CD8-positive, alpha-beta memory T cell (primary cell): ENCODE measurements at regions not wholly inside any gene's neighbourhood (a gene's known extent, or its start where the extent isn't known, plus 50 kb on each side); places are given as distances from the start of the nearest gene placed in this dataset.

Experiments used
- CTCF ChIA-PET: fragments of 350-600 bp; sonication (Branson Sonifier 250); formaldehyde crosslinking; loops from one replicate; lab custom pipeline; 2021; ENCODE audit warnings: antibody characterized with exemption; lab: Charles Lee
- POLR2A ChIA-PET: fragments of 350-600 bp; sonication (Branson Sonifier 250); formaldehyde crosslinking; loops from one replicate; lab custom pipeline; 2021; ENCODE audit warnings: antibody characterized with exemption; lab: Charles Lee
- DNase-seq, 5 donors: peaks; one replicate each; pipeline versions ENCODE4 v3.0.0 to v3.0.0-alpha.2; 2020 to 2022; ENCODE audit warnings: mixed read lengths in 1 of 5
- H3K27ac ChIP-seq: one replicate; pipeline ENCODE4 v1.7.0; 2013; ENCODE audit warnings: low read depth, mild to moderate bottlenecking, low read length, moderate library complexity
- H3K27me3 ChIP-seq: 2 replicates; pipeline ENCODE4 v1.7.0; 2013; ENCODE audit warnings: low read length, mild to moderate bottlenecking; ENCODE audit not compliant: insufficient read depth, poor library complexity, severe bottlenecking
- H3K36me3 ChIP-seq: 2 replicates; pipeline ENCODE4 v1.7.0; 2013; ENCODE audit warnings: mild to moderate bottlenecking, low read length, moderate library complexity; ENCODE audit not compliant: insufficient read depth
- H3K4me1 ChIP-seq: 2 replicates; pipeline ENCODE4 v1.7.0; 2013; ENCODE audit warnings: mild to moderate bottlenecking, low read length, moderate library complexity; ENCODE audit not compliant: insufficient read depth
- H3K4me3 ChIP-seq: 2 replicates; pipeline ENCODE4 v1.7.0; 2013; ENCODE audit warnings: mild to moderate bottlenecking, low read length
- H3K9me3 ChIP-seq: 2 replicates; pipeline ENCODE4 v1.7.0; 2013; ENCODE audit warnings: mild to moderate bottlenecking, low read length
- H3K27ac Mint-ChIP-seq, 8 donors: one replicate each; pipeline ENCODE4 v1.8.0; 2020 to 2021; ENCODE audit warnings: mixed read lengths in 8 of 8, mild to moderate bottlenecking in 6 of 8, inconsistent platforms in 3 of 8, moderate library complexity in 3 of 8
- H3K27me3 Mint-ChIP-seq, 2 donors: one replicate each; pipeline ENCODE4 v1.8.0; 2020 to 2021; ENCODE audit warnings: mixed read lengths in 2 of 2, mild to moderate bottlenecking in 1 of 2, moderate library complexity in 1 of 2
- H3K36me3 Mint-ChIP-seq, 3 donors: one replicate each; pipeline ENCODE4 v1.8.0; 2020 to 2021; ENCODE audit warnings: mixed read lengths in 3 of 3, inconsistent platforms in 1 of 3, mild to moderate bottlenecking in 1 of 3
- H3K4me1 Mint-ChIP-seq, 3 donors: one replicate each; pipeline ENCODE4 v1.8.0; 2020 to 2021; ENCODE audit warnings: mixed read lengths in 3 of 3, inconsistent platforms in 1 of 3, mild to moderate bottlenecking in 1 of 3
- H3K4me3 Mint-ChIP-seq, 7 donors: one replicate each; pipeline ENCODE4 v1.8.0; 2020 to 2021; ENCODE audit warnings: mixed read lengths in 7 of 7, mild to moderate bottlenecking in 6 of 7, moderate library complexity in 4 of 7, inconsistent platforms in 2 of 7
- H3K9me3 Mint-ChIP-seq, 5 donors: one replicate each; pipeline ENCODE4 v1.8.0; 2020 to 2022; ENCODE audit warnings: mixed read lengths in 5 of 5, mild to moderate bottlenecking in 3 of 5, moderate library complexity in 2 of 5, inconsistent platforms in 1 of 5

GRCh38 chr2:220278022-220278421, 650.6 kb downstream of the SLC4A3 start:
- no peaks in the 10 kb centered on the region for H3K9me3 Mint-ChIP-seq
- ChIA-PET CTCF (no interaction called here), POLR2A (no interaction called here)
- no peak for DNase-seq
- no peak overlapping the region for H3K4me3 Mint-ChIP-seq
- Histone ChIP-seq H3K36me3 (no peaks in the 10 kb centered on the region), H3K9me3 (no peaks in the 10 kb centered on the region), H3K4me3 (no peak overlapping the region), H3K27ac (no peak overlapping the region), H3K4me1 (no peaks in the 10 kb centered on the region), H3K27me3 (no peaks in the 10 kb centered on the region)
- H3K27ac Mint-ChIP-seq = no peak overlapping the region
- H3K27me3 Mint-ChIP-seq = no peaks in the 10 kb centered on the region
- no peaks in the 10 kb centered on the region for H3K36me3 Mint-ChIP-seq
- no peaks in the 10 kb centered on the region for H3K4me1 Mint-ChIP-seq

- POLR2A ChIA-PET = no interaction called here
- no peak overlapping the region for H3K27ac Mint-ChIP-seq
Observed at GRCh38 chr2:220279372-220279771, 651.9 kb downstream of the SLC4A3 start.

GRCh38 chr2:220279840-220280239, 652.4 kb downstream of the SLC4A3 start:
- POLR2A ChIA-PET = no interaction called here
- Mint-ChIP-seq H3K4me1 (no peaks in the 10 kb centered on the region), H3K9me3 (no peaks in the 10 kb centered on the region), H3K4me3 (no peak overlapping the region), H3K36me3 (no peaks in the 10 kb centered on the region), H3K27ac (no peak overlapping the region), H3K27me3 (no peaks in the 10 kb centered on the region)
- H3K4me1 ChIP-seq = no peaks in the 10 kb centered on the region
- no peaks in the 10 kb centered on the region for H3K9me3 ChIP-seq
- no peak overlapping the region for H3K27ac ChIP-seq
- no peaks in the 10 kb centered on the region for H3K27me3 ChIP-seq
- H3K4me3 ChIP-seq = no peak overlapping the region
- no peak for DNase-seq
- CTCF ChIA-PET = interaction anchor here (0.6 kb wide), 1 partner anchor 10 kb away, joined by 3 read pairs; no protein-coding TSS in a partner anchor
- H3K36me3 ChIP-seq = no peaks in the 10 kb centered on the region

More at GRCh38 chr2:220279372-220279771, 651.9 kb downstream of the SLC4A3 start:
- H3K4me3 ChIP-seq = no peak overlapping the region
- no peak overlapping the region for H3K27ac ChIP-seq
- Mint-ChIP-seq H3K4me3 (no peak overlapping the region), H3K4me1 (no peaks in the 10 kb centered on the region), H3K36me3 (no peaks in the 10 kb centered on the region), H3K27me3 (no peaks in the 10 kb centered on the region), H3K9me3 (no peaks in the 10 kb centered on the region)
- H3K36me3 ChIP-seq = no peaks in the 10 kb centered on the region
- H3K27me3 ChIP-seq = no peaks in the 10 kb centered on the region
- DNase-seq = no peak
- CTCF ChIA-PET = no interaction called here
- H3K4me1 ChIP-seq = no peaks in the 10 kb centered on the region
- H3K9me3 ChIP-seq = no peaks in the 10 kb centered on the region

GRCh38 chr2:220280736-220281135, 653.3 kb downstream of the SLC4A3 start:
- Histone ChIP-seq H3K4me3 (no peak overlapping the region), H3K27ac (no peak overlapping the region), H3K9me3 (no peaks in the 10 kb centered on the region), H3K4me1 (no peaks in the 10 kb centered on the region), H3K27me3 (no peaks in the 10 kb centered on the region), H3K36me3 (no peaks in the 10 kb centered on the region)
- POLR2A ChIA-PET = no interaction called here
- H3K36me3 Mint-ChIP-seq = no peaks in the 10 kb centered on the region
- no peak for DNase-seq
- no peaks in the 10 kb centered on the region for H3K4me1 Mint-ChIP-seq
- H3K9me3 Mint-ChIP-seq = no peaks in the 10 kb centered on the region
- no peak overlapping the region for H3K27ac Mint-ChIP-seq
- H3K27me3 Mint-ChIP-seq = no peaks in the 10 kb centered on the region
- no peak overlapping the region for H3K4me3 Mint-ChIP-seq
- CTCF ChIA-PET = no interaction called here

- DNase-seq = no peak
- H3K27ac ChIP-seq = no peak overlapping the region
- H3K4me1 ChIP-seq = no peaks in the 10 kb centered on the region
- no peak overlapping the region for H3K4me3 ChIP-seq
- ChIA-PET CTCF (no interaction called here), POLR2A (no interaction called here)
- no peaks in the 10 kb centered on the region for H3K27me3 Mint-ChIP-seq
- no peak overlapping the region for H3K27ac Mint-ChIP-seq
- H3K27me3 ChIP-seq = no peaks in the 10 kb centered on the region
- H3K36me3 ChIP-seq = no peaks in the 10 kb centered on the region
- H3K9me3 ChIP-seq = no peaks in the 10 kb centered on the region
- no peaks in the 10 kb centered on the region for H3K36me3 Mint-ChIP-seq
- no peak overlapping the region for H3K4me3 Mint-ChIP-seq
- no peaks in the 10 kb centered on the region for H3K9me3 Mint-ChIP-seq
- H3K4me1 Mint-ChIP-seq = no peaks in the 10 kb centered on the region
Observed at GRCh38 chr2:220281771-220282170, 654.3 kb downstream of the SLC4A3 start.

- no peak overlapping the region for H3K4me3 Mint-ChIP-seq
- H3K27ac Mint-ChIP-seq = no peak overlapping the region
- no peaks in the 10 kb centered on the region for H3K4me1 Mint-ChIP-seq
- no peaks in the 10 kb centered on the region for H3K9me3 Mint-ChIP-seq
- Histone ChIP-seq H3K27ac (no peak overlapping the region), H3K36me3 (no peaks in the 10 kb centered on the region), H3K4me3 (no peak overlapping the region), H3K4me1 (no peaks in the 10 kb centered on the region), H3K9me3 (no peaks in the 10 kb centered on the region), H3K27me3 (no peaks in the 10 kb centered on the region)
- H3K27me3 Mint-ChIP-seq = no peaks in the 10 kb centered on the region
- CTCF ChIA-PET = no interaction called here
- POLR2A ChIA-PET = no interaction called here
- no peak for DNase-seq
- H3K36me3 Mint-ChIP-seq = no peaks in the 10 kb centered on the region
Observed at GRCh38 chr2:220282236-220282635, 654.8 kb downstream of the SLC4A3 start.

- H3K4me3 ChIP-seq = no peak overlapping the region
- no peaks in the 10 kb centered on the region for H3K4me1 ChIP-seq
- Mint-ChIP-seq H3K27me3 (no peaks in the 10 kb centered on the region), H3K36me3 (no peaks in the 10 kb centered on the region), H3K4me3 (no peak overlapping the region), H3K27ac (no peak overlapping the region), H3K9me3 (peaks cover 0 to 8% (median 2%) of the 10 kb centered on the region in 5 donors), H3K4me1 (no peaks in the 10 kb centered on the region)
- no peak overlapping the region for H3K27ac ChIP-seq
- no peaks in the 10 kb centered on the region for H3K36me3 ChIP-seq
- ChIA-PET CTCF (no interaction called here), POLR2A (no interaction called here)
- no peaks in the 10 kb centered on the region for H3K9me3 ChIP-seq
- no peak for DNase-seq
- no peaks in the 10 kb centered on the region for H3K27me3 ChIP-seq
Observed at GRCh38 chr2:220293966-220294365, 666.5 kb downstream of the SLC4A3 start.

GRCh38 chr2:220296174-220296573, 668.7 kb downstream of the SLC4A3 start:
- no peaks in the 10 kb centered on the region for H3K36me3 Mint-ChIP-seq
- no peaks in the 10 kb centered on the region for H3K4me1 Mint-ChIP-seq
- Histone ChIP-seq H3K9me3 (no peaks in the 10 kb centered on the region), H3K36me3 (no peaks in the 10 kb centered on the region), H3K27ac (no peak overlapping the region), H3K4me3 (no peak overlapping the region), H3K27me3 (no peaks in the 10 kb centered on the region), H3K4me1 (no peaks in the 10 kb centered on the region)
- CTCF ChIA-PET = no interaction called here
- no peak overlapping the region for H3K4me3 Mint-ChIP-seq
- H3K27me3 Mint-ChIP-seq = no peaks in the 10 kb centered on the region
- no peak overlapping the region for H3K27ac Mint-ChIP-seq
- POLR2A ChIA-PET = no interaction called here
- DNase-seq = no peak
- H3K9me3 Mint-ChIP-seq = peaks cover 0 to 11% (median 2%) of the 10 kb centered on the region in 5 donors

GRCh38 chr2:220297093-220297492, 669.7 kb downstream of the SLC4A3 start:
- Histone ChIP-seq H3K27ac (no peak overlapping the region), H3K4me1 (no peaks in the 10 kb centered on the region), H3K27me3 (no peaks in the 10 kb centered on the region), H3K36me3 (no peaks in the 10 kb centered on the region), H3K4me3 (no peak overlapping the region), H3K9me3 (no peaks in the 10 kb centered on the region)
- no peaks in the 10 kb centered on the region for H3K27me3 Mint-ChIP-seq
- ChIA-PET POLR2A (no interaction called here), CTCF (no interaction called here)
- H3K27ac Mint-ChIP-seq = no peak overlapping the region
- no peak for DNase-seq
- H3K36me3 Mint-ChIP-seq = no peaks in the 10 kb centered on the region
- H3K9me3 Mint-ChIP-seq = peaks cover 0 to 11% (median 2%) of the 10 kb centered on the region in 5 donors
- H3K4me1 Mint-ChIP-seq = no peaks in the 10 kb centered on the region
- no peak overlapping the region for H3K4me3 Mint-ChIP-seq
